ENCODE measurements at regions not wholly inside any gene's neighbourhood (a gene's known extent, or its start where the extent isn't known, plus 50 kb on each side); places are given as distances from the start of the nearest gene placed in this dataset.

DNA sequence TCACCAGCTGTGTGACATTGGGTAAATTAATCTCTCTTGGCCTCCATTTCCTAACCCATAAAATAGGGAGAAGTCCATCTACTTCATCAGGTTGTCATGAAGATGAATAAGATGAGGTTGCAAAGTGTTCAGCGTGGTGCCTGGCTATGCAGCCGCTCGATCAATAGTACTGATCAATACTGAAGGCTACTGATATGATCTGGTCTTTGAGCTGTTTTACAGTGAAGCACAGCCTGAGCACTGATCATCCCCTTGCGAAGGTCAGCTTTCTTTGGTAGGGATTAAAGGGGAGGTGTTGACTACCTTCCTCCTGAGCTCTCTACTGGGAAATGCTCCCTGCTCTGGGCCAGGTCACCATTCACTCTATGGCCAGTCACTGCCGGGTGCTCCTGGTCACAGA, 108.4 kb upstream of the NOCT start:
- Mint-ChIP-seq H3K36me3 (ENCODE audit: unreplicated experiment) (no peaks in the 10 kb centered on the region), H3K4me1 (ENCODE audit: low read depth, unreplicated experiment) (peaks cover 11% of the 10 kb centered on the region), H3K27me3 (ENCODE audit: unreplicated experiment) (no peaks in the 10 kb centered on the region), H3K9me3 (ENCODE audit: unreplicated experiment) (peaks cover 3% of the 10 kb centered on the region), H3K4me3 (ENCODE audit: unreplicated experiment) (no peak overlapping the region), H3K27ac (ENCODE audit: unreplicated experiment) (no peak overlapping the region)
- TF ChIP-seq, protein P1, sequence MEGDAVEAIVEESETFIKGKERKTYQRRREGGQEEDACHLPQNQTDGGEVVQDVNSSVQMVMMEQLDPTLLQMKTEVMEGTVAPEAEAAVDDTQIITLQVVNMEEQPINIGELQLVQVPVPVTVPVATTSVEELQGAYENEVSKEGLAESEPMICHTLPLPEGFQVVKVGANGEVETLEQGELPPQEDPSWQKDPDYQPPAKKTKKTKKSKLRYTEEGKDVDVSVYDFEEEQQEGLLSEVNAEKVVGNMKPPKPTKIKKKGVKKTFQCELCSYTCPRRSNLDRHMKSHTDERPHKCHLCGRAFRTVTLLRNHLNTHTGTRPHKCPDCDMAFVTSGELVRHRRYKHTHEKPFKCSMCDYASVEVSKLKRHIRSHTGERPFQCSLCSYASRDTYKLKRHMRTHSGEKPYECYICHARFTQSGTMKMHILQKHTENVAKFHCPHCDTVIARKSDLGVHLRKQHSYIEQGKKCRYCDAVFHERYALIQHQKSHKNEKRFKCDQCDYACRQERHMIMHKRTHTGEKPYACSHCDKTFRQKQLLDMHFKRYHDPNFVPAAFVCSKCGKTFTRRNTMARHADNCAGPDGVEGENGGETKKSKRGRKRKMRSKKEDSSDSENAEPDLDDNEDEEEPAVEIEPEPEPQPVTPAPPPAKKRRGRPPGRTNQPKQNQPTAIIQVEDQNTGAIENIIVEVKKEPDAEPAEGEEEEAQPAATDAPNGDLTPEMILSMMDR (IDR thresholded peaks at IDR 0.05; ENCODE audit: partially characterized antibody, unreplicated experiment): no peak
- no peak for DNase-seq

DNA sequence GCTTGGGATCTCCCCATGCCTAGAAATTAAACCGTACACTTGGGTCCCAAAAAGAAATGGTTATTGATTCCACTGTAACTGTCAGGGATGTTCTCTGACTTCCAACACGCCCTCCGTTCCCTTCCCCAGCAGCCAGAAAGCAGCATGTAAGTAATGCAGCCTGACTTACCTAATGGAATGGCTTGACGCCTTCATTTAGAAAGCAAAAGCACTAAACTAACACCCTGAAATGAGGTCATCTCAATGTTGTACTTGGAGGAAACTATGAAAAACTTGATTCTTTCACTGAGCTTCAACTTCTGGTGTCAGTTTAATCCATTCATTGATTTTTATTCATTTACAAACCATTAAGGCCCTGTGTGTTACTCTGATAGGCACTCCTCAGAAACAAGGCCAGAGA, 110.8 kb upstream of the NOCT start:
- no peaks in the 10 kb centered on the region for H3K36me3 Mint-ChIP-seq (ENCODE audit: unreplicated experiment)
- H3K27ac Mint-ChIP-seq (ENCODE audit: unreplicated experiment): no peak overlapping the region
- TF ChIP-seq, protein P1 (IDR thresholded peaks at IDR 0.05; ENCODE audit: partially characterized antibody, unreplicated experiment): no peak
- H3K27me3 Mint-ChIP-seq (ENCODE audit: unreplicated experiment): no peaks in the 10 kb centered on the region
- no peak overlapping the region for H3K4me3 Mint-ChIP-seq (ENCODE audit: unreplicated experiment)
- peaks cover 5% of the 10 kb centered on the region for H3K4me1 Mint-ChIP-seq (ENCODE audit: low read depth, unreplicated experiment)
- no peak for DNase-seq
- peaks cover 3% of the 10 kb centered on the region for H3K9me3 Mint-ChIP-seq (ENCODE audit: unreplicated experiment)

DNA sequence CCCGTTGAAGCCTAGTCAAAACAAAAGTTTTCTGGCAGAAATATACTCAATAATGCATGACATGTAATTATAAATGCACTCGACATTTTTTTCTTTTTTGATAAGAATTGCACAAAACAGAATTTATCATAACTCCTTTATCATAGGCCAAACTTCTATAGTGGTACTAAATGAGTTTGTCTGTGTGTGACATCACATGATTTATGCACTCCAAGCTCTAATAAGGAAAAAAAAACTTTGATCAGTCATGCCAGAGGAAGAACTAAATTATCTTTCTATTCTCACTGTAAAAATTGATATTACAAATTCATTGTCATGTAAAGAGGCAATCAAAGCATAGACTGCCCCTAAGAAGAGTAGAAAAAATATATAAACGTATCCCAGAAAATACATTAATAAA, 112.4 kb upstream of the NOCT start:
- no peak overlapping the region for H3K27ac Mint-ChIP-seq (ENCODE audit: unreplicated experiment)
- H3K9me3 Mint-ChIP-seq (ENCODE audit: unreplicated experiment): peaks cover 3% of the 10 kb centered on the region
- TF ChIP-seq, protein P1 (IDR thresholded peaks at IDR 0.05; ENCODE audit: partially characterized antibody, unreplicated experiment): no peak
- H3K36me3 Mint-ChIP-seq (ENCODE audit: unreplicated experiment): no peaks in the 10 kb centered on the region
- no peak overlapping the region for H3K4me3 Mint-ChIP-seq (ENCODE audit: unreplicated experiment)
- no peaks in the 10 kb centered on the region for H3K4me1 Mint-ChIP-seq (ENCODE audit: low read depth, unreplicated experiment)
- no peaks in the 10 kb centered on the region for H3K27me3 Mint-ChIP-seq (ENCODE audit: unreplicated experiment)
- DNase-seq: no peak

DNA sequence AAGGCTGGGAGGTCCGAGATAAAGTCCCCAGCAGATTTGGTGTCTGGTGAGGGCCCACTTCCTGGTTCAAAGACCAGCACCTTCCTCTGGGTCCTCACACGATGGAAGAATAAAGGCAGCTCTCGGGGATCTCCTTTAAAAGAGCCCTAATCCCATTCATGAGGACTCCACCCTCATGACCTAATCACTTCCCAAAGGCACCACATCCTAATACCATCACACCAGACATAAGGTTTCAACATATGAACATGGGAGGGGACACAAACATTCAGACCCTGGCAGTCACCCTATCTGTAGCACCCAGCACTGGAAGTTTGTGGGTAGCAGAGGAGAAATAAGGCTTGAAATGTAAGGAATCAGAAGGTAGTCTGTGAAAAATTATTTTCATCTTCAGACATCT, 112.9 kb upstream of the NOCT start:
- H3K4me1 Mint-ChIP-seq (ENCODE audit: low read depth, unreplicated experiment): no peaks in the 10 kb centered on the region
- H3K4me3 Mint-ChIP-seq (ENCODE audit: unreplicated experiment): no peak overlapping the region
- no peaks in the 10 kb centered on the region for H3K27me3 Mint-ChIP-seq (ENCODE audit: unreplicated experiment)
- no peak overlapping the region for H3K27ac Mint-ChIP-seq (ENCODE audit: unreplicated experiment)
- no peak for DNase-seq
- TF ChIP-seq, protein P1 (IDR thresholded peaks at IDR 0.05; ENCODE audit: partially characterized antibody, unreplicated experiment): no peak
- H3K9me3 Mint-ChIP-seq (ENCODE audit: unreplicated experiment): peaks cover 3% of the 10 kb centered on the region
- H3K36me3 Mint-ChIP-seq (ENCODE audit: unreplicated experiment): no peaks in the 10 kb centered on the region

DNA sequence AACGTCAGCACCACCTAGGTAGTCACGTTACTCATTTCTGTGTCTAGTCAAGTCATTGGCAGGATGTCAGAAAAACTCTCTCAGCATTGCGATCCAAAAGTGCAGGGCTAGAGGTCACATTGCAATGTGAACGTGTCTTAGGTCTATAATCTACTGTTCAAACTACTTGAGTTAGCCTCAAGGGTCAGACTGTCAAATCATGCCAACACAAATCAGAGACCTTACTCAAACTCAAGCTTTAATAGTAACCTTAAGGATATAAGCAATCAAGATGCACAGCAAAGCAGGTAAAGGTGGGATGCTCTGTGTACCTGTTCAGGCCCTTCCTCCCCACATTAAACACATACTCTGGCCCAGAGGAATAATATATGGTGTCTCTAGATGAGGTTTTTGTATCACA, 114.4 kb upstream of the NOCT start:
- Mint-ChIP-seq H3K27me3 (ENCODE audit: unreplicated experiment) (peaks cover 4% of the 10 kb centered on the region), H3K9me3 (ENCODE audit: unreplicated experiment) (peaks cover 3% of the 10 kb centered on the region), H3K4me1 (ENCODE audit: low read depth, unreplicated experiment) (no peaks in the 10 kb centered on the region), H3K4me3 (ENCODE audit: unreplicated experiment) (no peak overlapping the region), H3K27ac (ENCODE audit: unreplicated experiment) (no peak overlapping the region), H3K36me3 (ENCODE audit: unreplicated experiment) (no peaks in the 10 kb centered on the region)
- no peak for DNase-seq
- TF ChIP-seq, protein P1 (IDR thresholded peaks at IDR 0.05; ENCODE audit: partially characterized antibody, unreplicated experiment): no peak
